22Rv1 (cell line): ENCODE measurements at regions not wholly inside any gene's neighbourhood (a gene's known extent, or its start where the extent isn't known, plus 50 kb on each side); places are given as distances from the start of the nearest gene placed in this dataset.
"Not testable (repeated sequence)": the region's sequence is repeated elsewhere in the genome, so short reads cannot be mapped to it uniquely, and the experiment has no call there.

Experiments
- ZFX ChIP-seq: fragments of 450-650 bp; IDR thresholded peaks from 2 replicates; pipeline ENCODE4 v1.6.1; 2017; ENCODE audit warnings: antibody characterized with exemption, borderline replicate concordance
- TF ChIP-seq, protein P1 (sequence below): fragments of 450-650 bp; IDR thresholded peaks from 2 replicates; pipeline ENCODE4 v1.5.1; 2017; ENCODE audit warnings: mild to moderate bottlenecking

DNA sequence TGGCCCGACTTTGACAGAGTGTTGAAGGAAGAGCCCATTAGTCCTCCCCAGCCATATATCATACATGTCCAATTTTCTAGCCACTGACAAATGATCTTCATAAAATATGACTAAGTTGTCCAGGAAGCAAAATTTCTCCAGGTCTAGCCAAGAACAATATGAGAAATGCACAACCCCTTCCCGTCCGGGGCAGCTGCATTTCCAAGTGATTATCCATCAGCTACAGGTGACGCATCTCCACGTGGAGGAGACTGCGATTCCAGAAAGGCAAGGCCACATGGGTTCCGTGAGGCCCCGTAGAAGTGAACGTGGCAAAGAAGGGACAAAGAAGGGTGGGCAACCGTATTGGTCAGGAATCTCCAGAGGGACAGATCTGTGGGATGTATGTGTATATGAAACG lies 118.6 kb downstream of the ATP6V0E2 start:
- TF ChIP-seq, protein P1, sequence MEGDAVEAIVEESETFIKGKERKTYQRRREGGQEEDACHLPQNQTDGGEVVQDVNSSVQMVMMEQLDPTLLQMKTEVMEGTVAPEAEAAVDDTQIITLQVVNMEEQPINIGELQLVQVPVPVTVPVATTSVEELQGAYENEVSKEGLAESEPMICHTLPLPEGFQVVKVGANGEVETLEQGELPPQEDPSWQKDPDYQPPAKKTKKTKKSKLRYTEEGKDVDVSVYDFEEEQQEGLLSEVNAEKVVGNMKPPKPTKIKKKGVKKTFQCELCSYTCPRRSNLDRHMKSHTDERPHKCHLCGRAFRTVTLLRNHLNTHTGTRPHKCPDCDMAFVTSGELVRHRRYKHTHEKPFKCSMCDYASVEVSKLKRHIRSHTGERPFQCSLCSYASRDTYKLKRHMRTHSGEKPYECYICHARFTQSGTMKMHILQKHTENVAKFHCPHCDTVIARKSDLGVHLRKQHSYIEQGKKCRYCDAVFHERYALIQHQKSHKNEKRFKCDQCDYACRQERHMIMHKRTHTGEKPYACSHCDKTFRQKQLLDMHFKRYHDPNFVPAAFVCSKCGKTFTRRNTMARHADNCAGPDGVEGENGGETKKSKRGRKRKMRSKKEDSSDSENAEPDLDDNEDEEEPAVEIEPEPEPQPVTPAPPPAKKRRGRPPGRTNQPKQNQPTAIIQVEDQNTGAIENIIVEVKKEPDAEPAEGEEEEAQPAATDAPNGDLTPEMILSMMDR, result not testable (repeated sequence)
- TF ChIP-seq ZFX, result not testable (repeated sequence)
